CD4-positive, alpha-beta T cell treated with Interleukin-4 for 1 hour (primary cell): ENCODE measurements at regions not wholly inside any gene's neighbourhood (a gene's known extent, or its start where the extent isn't known, plus 50 kb on each side); places are given as distances from the start of the nearest gene placed in this dataset.
"Not testable (repeated sequence)": the region's sequence is repeated elsewhere in the genome, so short reads cannot be mapped to it uniquely, and the experiment has no call there.

Experiments used
- DNase-seq, 2 donors: peaks; one replicate each; pipeline ENCODE4 v3.0.0-alpha.2; 2020 to 2022

DNA sequence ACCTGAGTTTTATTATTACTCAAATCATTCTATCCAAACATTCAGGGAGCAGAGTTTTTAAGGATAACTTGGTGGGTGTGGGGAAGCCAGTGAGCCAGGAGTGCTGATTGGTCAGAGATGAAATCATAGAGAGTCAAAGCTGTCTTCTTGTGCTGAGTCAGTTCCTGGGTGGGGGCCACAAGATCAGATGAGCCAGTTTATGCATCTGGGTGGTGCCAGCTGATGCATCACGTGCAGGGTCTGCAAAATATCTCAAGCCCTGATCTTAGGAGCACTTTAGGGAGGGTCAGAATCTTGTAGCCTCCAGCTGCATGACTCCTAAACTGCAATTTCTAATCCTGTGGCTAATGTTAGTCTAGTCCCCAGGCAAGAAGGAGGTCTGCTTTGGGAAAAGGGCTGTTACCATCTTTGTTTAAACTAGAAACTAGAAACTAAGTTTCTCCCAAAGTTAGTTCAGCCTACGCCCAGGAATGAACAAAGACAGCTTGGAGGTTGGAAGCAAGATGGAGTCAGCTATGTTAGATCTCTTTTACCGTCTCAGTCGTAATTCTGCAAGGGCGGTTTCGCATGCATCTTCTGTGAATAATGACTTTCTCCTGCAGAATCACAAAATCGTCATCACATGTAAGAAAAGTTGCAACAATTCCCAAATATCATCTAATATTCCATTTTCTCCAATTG is 97.5 kb downstream of the ZNF664 start:
- not testable (repeated sequence) for DNase-seq

DNA sequence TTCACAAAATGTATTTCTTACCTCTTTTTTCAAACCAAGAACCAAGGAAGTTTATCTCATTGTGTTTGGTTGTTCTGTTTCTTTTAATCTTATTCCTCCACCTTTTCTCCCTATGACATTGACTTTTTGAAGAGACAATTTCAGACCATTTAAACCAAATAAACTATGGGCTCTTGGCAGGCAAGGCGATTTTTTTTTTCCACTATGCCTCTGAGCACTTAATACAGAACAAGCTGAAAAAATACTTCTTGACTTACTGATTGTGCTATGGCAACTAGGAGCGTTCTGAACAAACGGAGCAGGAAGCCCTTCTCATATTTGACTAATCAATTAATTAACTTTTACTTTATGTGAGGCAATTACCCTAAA is 98.0 kb downstream of the ZNF664 start:
- no peak for DNase-seq

DNA sequence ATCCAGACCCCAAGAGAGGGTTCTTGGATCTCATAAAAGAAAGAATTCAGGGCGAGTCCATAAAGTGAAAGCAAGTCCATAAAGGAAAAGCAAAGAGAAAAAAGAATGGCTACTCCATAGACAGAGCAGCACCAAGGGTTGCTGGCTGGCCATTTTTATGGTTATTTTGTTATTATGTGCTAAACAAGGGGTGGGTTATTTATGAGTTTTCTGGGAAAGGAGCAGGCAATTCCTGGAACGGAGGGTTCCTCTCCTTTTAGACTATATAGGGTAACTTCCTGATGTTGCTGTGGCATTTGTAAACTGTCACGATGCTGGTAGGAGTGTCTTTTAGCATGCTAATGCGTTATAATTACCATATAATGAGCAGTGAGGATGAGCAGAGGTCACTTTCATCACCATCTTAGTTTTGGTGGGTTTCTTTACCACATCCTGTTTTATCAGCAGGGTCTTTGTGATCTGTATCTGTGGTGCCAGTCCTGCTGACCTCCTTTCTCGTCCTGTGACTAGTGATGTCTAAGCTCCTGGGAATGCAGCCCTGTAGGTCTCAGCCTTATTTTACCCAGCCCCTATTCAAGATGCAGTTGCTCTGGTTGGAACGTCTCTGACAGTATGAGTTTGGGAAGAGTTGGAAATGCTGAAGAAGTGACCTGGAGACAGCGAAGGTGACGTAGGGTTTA is 100.5 kb downstream of the ZNF664 start:
- DNase-seq: no peak

DNA sequence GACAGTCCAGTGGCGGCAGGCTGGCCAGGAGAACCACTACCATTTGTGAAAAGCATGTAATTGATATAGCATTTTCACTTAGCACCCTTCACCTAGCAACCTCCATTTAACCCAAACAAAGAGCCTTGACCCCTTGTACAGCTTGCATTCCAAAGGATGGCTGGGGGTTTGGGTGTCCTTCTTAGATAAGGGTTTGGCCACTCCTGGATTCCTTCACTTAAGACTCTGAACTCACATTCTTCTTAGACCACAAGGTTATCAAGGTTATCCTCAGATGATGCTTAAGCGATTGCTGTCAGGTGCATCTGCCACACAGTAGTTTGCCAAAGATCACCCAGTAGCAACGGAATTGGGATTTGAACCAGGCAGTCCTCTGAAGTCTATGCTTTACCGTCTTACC is 102.8 kb downstream of the ZNF664 start:
- DNase-seq: no peak

DNA sequence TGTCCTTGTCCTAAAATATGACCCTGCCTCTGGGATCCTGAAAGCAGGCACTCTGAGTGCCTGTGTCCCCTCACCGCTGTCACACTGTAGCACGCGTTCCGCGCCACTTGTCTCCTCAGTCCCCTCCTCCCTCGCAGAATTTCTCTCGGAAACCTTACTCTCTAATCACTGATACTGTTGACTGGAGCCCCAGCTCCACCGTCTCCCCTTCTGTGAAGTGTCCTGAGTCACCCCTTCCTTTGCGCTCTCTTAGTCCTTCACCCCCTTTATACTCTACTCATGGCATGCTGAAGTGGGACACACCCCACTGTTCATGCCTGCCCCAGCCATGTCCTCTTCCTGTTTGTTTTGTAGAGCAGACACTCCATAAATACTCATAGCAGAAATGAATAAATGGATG is 104.7 kb downstream of the ZNF664 start:
- no peak for DNase-seq

DNA sequence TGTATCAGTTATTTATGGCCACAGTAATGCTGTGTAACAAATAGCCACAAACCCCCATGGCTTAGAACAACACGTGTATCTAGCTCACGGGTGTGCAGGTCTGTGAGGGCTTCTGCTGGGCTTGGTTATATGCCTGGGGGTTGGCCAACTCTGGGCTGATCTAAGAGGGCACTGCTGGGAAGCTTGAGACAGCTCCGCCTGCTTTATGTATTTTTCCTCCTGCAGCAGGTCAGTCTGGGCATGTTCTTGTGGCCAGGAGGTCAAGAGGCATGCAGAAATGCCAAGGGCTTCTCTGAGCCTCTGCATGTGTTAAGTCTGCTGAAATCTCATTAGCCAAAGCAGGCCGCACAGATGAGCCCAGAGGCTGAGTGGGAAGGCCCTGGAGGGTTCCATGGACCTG is 105.8 kb downstream of the ZNF664 start:
- DNase-seq: no peak

DNA sequence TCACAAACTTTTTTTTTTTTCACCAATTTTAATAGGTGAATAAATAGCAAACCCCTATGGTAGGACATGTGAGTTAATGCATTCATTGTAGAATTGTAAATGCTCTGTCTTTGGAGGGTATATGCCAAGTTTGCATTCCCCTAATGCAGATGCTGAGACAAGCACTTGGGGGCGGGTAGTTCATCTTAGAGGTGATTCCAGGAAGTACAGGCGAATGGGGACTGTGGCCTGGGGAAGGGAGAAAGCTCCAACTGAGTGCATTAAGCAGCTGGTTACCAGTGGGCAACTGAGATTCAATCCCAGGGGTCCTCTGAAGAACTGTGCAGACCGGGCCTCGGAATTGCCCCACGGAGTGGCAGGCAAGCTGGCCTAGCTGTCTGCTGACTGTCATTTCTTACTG is 107.6 kb downstream of the ZNF664 start:
- no peak for DNase-seq

DNA sequence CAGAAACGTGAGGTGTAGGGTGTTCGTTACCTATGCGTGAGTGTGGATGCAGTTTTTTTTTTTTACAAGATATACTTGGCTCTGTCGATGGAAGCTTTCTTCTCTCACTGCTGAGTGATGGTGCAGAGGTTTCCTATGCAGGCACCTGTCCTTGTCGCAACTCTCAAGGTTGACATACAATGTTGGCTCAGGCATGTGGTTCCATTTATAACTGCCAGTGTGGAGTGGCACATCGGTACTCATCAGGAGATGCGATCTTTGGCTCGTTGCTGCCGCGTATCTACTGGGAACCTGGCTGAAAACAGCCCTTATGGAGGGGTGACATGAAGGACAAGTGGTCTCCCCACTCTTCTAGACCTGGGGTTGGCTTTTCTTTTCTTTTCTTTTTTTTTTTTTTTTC is 109.0 kb downstream of the ZNF664 start:
- no peak for DNase-seq

DNA sequence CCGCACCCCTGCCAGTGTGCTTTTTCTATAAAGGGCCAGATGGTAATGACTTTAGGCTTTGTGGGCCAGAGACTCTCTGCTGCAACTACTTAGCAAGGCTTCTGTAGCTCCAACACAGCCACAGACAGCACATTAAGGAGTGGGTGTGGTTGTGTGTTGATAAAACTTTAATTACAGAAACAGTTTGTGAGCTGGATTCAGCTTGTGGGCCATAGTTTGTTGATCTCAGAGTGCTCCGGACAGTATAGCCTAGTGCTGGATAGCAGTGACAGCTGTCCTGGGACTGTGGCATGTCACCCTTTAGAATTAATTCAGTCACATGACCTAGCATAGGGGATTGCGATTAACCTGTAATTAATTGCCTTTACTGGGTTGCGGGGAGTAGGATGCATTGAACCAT is 109.7 kb downstream of the ZNF664 start:
- DNase-seq: no peak

DNA sequence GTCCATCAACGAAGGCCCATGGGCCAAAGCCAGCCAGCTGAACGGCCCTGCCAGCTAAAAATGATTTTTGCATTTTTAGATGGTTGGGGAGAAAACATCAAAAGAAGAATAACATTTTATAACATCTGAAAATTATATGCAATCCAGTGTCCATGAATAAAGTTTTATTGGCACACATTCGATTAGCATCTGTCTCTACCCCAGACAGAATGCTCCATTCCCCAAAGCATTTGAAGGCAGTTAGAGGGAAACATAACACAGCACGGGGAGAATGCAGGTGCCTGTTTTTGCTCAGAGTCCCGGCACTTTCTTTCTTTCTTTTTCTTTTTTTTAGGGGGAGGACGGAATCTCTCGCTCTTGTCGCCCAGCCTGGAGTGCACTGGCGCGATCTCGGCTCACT is 110.7 kb downstream of the ZNF664 start:
- no peak for DNase-seq

DNA sequence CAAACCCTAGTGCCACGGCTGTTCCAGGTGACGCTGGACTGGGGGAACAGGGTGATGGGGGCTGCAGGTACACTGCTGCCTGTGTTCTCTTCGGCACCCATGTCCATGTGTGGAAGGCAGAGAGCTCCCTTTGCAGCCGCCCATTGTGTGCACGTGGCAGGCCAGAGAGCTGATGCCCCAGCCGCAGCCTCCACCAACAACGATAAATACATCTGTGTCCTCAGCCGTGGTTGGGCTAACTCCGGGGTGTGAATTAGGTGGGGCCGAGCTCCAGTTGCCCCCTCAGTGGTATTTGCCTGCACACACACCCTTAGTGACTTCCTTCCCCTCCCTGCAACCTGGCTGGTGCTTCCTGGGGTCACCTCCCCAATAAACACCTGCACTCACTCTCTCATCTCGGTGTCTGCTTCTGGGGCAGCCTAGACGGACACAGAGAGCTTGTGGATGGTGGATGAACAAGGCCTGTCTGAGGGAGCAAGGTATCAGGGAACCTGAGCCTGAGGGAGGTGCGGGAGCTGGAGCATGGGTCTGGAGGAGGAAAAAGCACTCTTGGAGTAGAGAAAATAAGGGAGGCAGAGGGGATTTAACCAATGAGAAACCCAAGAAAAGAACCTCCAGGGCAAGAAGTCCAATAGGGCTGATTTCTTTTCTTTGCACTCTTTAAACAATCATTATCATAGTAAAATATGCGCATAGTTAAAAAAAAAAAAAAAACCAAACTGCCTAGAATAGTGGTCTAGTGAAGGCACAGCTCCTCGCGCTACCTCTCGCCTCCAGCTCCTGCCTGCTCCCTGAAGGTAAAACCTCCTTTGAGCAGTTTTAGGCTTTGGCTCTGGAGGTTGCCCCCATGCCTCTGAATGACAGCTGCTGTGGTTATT is 112.6 kb downstream of the ZNF664 start:
- no peak for DNase-seq

DNA sequence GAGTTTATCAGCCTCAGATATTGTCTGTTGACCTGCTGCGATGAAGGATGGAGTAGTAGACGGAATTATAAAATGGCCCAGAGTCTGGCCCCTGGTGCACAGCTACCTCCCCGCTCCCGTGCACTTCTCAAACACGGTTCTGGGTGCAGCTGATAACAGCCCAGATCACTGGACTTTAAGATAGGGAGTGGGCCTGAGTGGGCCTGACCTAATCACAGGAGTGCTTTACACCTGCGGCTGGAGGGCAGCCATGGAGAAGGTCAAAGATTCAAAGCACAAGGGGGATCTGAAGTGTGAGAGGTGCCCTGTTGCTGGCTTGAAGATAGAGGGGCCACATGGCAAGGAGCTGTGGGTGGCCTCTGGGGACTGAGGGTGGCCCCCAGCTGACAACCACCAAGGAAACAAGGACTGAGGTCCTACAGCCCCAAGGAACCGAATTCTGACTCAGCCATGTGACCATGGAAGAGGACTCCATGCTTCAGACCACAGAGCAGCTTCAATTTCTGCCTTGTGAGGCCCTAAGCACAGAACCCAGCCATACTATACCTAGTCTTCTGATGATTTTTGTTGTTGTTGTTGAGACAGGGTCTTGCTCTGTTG is 113.4 kb downstream of the ZNF664 start:
- no peak for DNase-seq

DNA sequence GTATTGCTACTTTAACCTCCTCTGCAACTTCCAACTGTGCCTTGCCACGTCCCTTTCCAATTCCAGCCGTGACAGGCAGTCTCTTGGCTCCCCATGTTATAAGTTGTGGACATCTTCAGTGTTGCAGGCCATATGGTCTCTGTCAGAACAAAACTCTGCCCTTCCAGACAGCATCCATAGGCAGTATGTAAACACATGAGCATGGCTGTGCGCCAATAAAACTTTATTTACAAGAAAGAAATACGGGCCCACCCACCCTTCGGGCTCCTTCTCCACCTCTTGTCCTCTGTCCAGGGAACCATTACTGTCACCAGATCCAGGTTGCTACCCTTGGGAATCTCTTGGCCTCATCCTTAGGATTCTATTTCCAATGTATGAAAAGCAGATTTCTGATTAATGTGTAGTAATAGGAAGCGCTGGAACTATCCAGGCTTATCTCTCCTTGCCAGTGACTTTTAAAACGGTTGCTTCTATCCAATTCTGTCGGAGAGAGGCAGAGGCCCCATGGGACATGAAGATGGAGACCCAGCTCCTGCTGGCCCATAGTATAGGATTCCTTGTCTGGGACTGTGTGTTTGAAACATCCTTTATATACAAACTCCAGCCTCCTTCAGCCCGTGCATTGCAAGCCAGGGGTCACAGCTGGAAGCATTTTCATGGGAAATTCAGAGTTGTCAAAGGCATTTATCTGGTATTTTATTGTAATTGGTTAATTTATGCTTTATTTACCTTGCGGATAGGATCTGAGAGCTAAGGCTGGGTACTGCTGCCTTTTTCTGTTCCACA is 114.4 kb downstream of the ZNF664 start:
- no peak for DNase-seq

DNA sequence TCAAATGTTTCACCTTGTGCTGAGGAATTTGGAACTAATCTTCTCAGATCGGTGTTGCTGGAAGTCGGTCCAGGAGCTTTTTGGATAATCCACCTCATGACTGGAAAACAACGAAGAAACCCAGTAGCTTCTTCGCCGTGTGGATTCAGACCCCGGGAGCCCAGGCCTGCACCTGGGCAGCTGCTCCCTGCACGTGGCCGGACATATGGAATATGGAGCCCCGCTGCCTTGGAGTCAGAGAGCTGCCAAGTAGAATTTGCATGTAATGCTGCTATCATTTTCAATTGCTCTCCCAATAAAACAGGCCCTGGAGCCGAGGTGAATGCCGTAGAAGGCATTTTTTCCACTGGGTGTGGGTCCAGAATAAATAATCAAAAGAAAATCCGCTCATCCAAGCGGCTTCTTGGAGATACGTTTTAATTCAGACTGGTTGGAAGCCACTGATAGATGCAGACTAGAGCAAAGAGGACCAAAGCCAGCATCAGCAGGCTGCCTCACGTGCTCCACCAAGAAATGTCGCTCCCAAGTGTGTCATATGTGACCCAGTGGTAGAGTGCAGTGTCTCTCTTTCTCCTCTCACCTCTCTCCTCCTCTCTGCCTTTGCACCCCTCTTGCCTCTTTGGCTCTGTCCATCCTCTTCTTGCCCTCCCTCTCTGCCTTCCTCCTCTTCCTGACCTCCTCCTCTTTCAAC is 115.3 kb downstream of the ZNF664 start:
- DNase-seq: no peak

DNA sequence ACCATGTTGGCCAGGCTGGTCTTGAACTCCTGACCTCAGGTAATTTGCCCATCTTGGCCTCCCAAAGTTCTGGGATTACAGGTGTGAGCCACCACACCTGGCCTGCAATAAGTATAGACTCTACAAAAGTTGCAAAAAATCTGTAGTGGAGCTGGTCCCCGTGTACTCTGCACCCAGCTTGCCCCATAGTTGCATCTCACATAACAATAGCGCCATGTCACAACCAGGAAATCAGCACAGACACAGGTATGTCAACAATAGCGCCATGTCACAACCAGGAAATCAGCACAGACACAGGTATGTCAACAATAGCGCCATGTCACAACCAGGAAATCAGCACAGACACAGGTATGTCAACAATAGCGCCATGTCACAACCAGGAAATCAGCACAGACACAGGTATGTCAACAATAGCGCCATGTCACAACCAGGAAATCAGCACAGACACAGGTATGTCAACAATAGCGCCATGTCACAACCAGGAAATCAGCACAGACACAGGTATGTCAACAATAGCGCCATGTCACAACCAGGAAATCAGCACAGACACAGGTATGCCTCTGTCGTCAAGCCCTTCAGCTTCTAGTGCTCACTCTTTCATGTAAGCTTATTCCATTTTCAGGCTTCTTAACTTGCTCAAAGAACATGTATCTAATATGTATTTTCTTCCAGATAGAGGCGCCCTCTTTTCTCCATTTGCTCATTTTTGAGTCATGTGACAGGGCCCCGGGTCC is 116.3 kb downstream of the ZNF664 start:
- not testable (repeated sequence) for DNase-seq

DNA sequence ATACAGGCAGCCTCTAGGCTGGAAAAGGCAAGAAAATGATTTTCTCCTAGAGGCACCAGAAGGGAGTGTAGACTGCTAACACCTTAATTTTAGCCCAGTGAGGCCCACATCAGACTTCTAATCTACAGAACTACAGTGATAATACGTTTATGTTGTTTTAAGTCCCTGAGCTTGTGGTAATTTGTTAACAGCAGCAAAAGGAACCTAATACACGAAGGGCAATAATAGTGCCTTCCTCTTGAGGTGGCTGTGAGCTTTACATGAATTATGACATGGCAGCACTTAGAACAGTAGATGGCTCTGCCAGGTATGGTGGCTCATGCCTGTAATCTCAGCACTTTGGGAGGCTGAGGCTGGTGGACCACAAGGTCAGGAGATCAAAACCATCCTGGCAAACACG is 118.8 kb downstream of the ZNF664 start:
- no peak for DNase-seq

DNA sequence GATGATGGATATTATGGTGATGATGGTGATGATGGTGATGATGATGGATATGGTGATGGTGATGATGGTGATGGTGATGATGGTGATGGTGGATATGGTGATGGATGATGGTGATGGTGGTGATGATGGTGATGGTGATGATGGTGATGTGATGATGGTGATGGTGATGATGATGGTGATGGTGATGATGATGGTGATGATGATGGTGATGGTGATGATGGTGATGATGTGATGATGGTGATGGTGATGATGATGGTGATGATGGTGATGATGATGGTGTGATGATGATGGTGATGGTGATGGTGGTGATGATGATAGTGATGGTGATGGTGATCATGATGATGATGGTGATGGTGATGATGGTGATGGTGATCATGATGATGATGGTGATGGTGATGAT is 119.5 kb downstream of the ZNF664 start:
- not testable (repeated sequence) for DNase-seq

DNA sequence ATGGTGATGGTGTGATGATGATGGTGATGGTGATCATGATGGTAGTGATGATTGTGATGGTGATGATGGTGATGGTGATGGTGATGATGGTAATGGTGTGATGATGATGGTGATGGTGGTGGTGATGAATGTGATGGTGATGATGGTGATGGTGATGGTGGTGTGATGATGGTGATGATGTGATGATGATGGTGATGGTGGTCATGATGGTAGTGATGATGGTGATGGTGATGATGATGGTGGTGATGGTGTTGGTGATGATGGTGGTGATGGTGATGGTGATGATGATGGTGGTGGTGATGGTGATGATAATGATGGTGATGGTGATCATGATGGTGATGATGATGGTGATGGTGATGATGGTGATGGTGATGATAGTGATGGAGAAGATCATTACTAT is 120.3 kb downstream of the ZNF664 start:
- DNase-seq: no peak

DNA sequence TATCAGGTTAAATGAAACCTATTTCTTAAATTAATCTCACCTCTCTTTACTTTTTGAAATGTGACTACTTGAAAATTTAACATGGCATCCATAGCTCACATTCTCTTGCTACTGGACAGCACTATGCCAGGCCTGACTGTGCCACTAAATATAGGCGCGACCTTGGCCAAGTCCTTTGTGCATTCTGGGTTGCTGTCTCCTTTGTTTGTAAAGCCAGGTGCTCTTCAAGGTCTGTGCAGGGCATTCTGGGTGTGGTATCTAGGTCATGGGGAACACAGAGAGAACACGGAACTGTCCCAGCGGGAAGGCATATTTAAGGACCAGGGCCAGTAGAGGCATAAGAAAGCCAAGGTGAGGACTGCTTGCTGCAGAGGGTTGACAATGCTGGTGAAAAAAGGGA is 121.2 kb downstream of the ZNF664 start:
- no peak for DNase-seq

DNA sequence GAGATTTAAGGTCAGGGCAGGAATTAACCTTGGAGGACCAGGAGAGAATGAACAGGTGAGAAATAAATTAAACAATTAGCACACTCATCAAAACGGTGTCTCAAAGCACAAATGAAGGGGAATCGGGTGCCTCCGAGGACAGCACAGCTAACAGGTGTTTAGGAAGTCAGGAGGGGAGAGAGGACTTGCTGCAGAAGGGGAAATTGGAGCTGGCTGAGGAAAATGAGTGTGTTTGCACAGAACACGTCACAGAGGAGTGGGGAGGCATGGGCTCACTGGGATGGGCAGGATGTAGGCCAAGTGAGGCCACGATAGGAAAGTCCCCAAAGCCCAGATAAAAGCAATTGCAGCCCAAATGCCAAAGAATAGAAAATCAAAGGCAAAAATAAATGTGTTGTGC is 121.7 kb downstream of the ZNF664 start:
- no peak for DNase-seq

DNA sequence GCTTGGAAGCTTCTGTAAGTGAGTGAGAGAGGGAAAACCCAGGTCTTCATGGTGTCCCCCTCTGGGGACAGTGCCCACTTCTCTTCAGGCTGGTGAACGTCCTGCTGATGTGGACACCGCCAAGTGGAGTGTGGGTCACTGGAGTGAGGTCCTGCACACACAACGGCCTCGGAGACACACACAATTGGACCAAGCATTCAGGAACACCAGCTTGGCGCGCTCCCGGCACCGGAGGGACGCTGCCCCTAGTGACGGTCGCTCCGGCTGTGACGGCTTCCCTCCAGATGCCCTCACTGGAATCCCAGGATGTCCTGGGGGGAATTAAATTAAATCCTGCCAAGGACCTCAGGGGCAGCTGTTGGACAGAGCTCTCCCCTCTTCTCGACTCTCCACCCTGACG is 123.1 kb downstream of the ZNF664 start:
- DNase-seq: no peak
